HCT116 (cell line): ENCODE measurements at regions not wholly inside any gene's neighbourhood (a gene's known extent, or its start where the extent isn't known, plus 50 kb on each side); places are given as distances from the start of the nearest gene placed in this dataset.

ENCODE experiments used
- ATAC-seq: fragments of 200-7000 bp; cut with Tn5 transposase; 2 replicates; pipeline ENCODE4 v1.9.1; 2020; ENCODE audit warnings: mild to moderate bottlenecking, moderate library complexity
- BruUV-seq: library from RNA; stranded (reverse); fragments of 400-500 nt; replicated peaks from 2 replicates; lab custom pipeline; 2021; lab: Mats Ljungman, UMichigan
- CTCF ChIA-PET: fragments of 300-600 bp; sonication (Branson Sonifier 250); formaldehyde crosslinking; loops from one replicate; lab custom pipeline; 2021; ENCODE audit warnings: antibody characterized with exemption; lab: Charles Lee
- POLR2A ChIA-PET: fragments of 300-600, 350-600 bp; sonication (Branson Sonifier 250); formaldehyde crosslinking; loops from one replicate; lab custom pipeline; 2021; ENCODE audit warnings: antibody characterized with exemption; lab: Charles Lee
- RAD21 ChIA-PET, 2 experiments: fragments of 300-600 bp; sonication (Branson Sonifier 250); formaldehyde crosslinking; loops; one replicate each; lab custom pipeline; 2023; ENCODE audit warnings: low total read pairs in 2 of 2; ENCODE audit not compliant: uncharacterized antibody in 2 of 2, unreplicated experiment in 2 of 2, low non-redundant PET in 1 of 2; lab: Charles Lee
- DNase-seq: peaks from one replicate; pipeline ENCODE4 v3.0.0-alpha.2; 2010; ENCODE audit warnings: low read depth, low spot score
- H2AFZ ChIP-seq: fragments of 200-600 bp; shearing (Covaris generic), sonication (generic); 2 replicates; pipeline ENCODE4 v1.6.1; 2017; ENCODE audit warnings: low read depth, mixed run types, mixed read lengths, antibody characterized with exemption, low read length; ENCODE audit not compliant: poor library complexity, severe bottlenecking
- H3K27ac ChIP-seq: 2 replicates; pipeline ENCODE4 v1.5.1; 2012; ENCODE audit warnings: low read depth, low read length
- H3K27me3 ChIP-seq: fragments of 200-600 bp; sonication (generic); 2 replicates; pipeline ENCODE4 v1.6.1; 2016; ENCODE audit warnings: mixed run types, low read length, mixed read lengths; ENCODE audit not compliant: insufficient read depth
- H3K36me3 ChIP-seq, 2 experiments: fragments of 200-500 bp in 1 of 2; fragments of 200-600 bp in 1 of 2; sonication (Bioruptor generic) in 1 of 2; sonication (generic) in 1 of 2; 2 replicates each; pipeline versions ENCODE4 v1.5.1 to v1.6.1; 2014 to 2016; ENCODE audit warnings: low read length in 2 of 2, inconsistent platforms in 1 of 2, mixed read lengths in 1 of 2, mixed run types in 1 of 2; ENCODE audit not compliant: insufficient read depth in 2 of 2, control insufficient read depth in 1 of 2
- H3K4me1 ChIP-seq, 2 experiments: fragments of 200-600 bp in 1 of 2; sonication (generic) in 1 of 2; 2 replicates each; pipeline versions ENCODE4 v1.5.1 to v1.6.1; 2012 to 2017; ENCODE audit warnings: low read length in 2 of 2, inconsistent platforms in 1 of 2, mild to moderate bottlenecking in 1 of 2, mixed read lengths in 1 of 2, mixed run types in 1 of 2, moderate library complexity in 1 of 2; ENCODE audit not compliant: insufficient read depth in 2 of 2, control insufficient read depth in 1 of 2
- H3K4me2 ChIP-seq: fragments of 200-600 bp; sonication (generic); 2 replicates; pipeline ENCODE4 v1.6.1; 2017; ENCODE audit warnings: mixed run types, low read length, mixed read lengths
- H3K4me3 ChIP-seq, 2 experiments: fragments of 200-600 bp in 1 of 2; sonication (generic) in 1 of 2; replicated peaks in 1 of 2; 2 replicates each; pipeline ENCODE4 v1.5.1; 2011 to 2016; ENCODE audit warnings: low read length in 2 of 2, control low read depth in 1 of 2, low read depth in 1 of 2, mild to moderate bottlenecking in 1 of 2, mixed read lengths in 1 of 2, mixed run types in 1 of 2
- H3K79me2 ChIP-seq: fragments of 200-600 bp; sonication (generic); 2 replicates; pipeline ENCODE4 v1.6.1; 2017; ENCODE audit warnings: mild to moderate bottlenecking, mixed run types, low read length, moderate library complexity, mixed read lengths; ENCODE audit not compliant: insufficient read depth
- H3K9ac ChIP-seq: fragments of 200-600 bp; sonication (generic); 2 replicates; pipeline ENCODE4 v1.6.1; 2016; ENCODE audit warnings: low read length, mixed read lengths
- H3K9me2 ChIP-seq: fragments of 200-600 bp; sonication (generic), shearing (Covaris generic); 2 replicates; pipeline ENCODE4 v1.6.1; 2017; ENCODE audit warnings: mixed run types, mild to moderate bottlenecking, moderate library complexity; ENCODE audit not compliant: insufficient read depth
- H3K9me3 ChIP-seq, 2 experiments: fragments of 200-500 bp in 1 of 2; fragments of 200-600 bp in 1 of 2; sonication (Bioruptor generic) in 1 of 2; sonication (generic) in 1 of 2; 2 replicates each; pipeline ENCODE4 v1.6.1; 2014 to 2017; ENCODE audit warnings: low read length in 2 of 2, mixed read lengths in 2 of 2, inconsistent platforms in 1 of 2, low read depth in 1 of 2, mild to moderate bottlenecking in 1 of 2, mixed run types in 1 of 2, moderate library complexity in 1 of 2; ENCODE audit not compliant: control insufficient read depth in 1 of 2, insufficient read depth in 1 of 2
- H4K20me1 ChIP-seq: fragments of 200-600 bp; sonication (generic), shearing (Covaris generic); 2 replicates; pipeline ENCODE4 v1.6.1; 2017; ENCODE audit warnings: mixed run types, mild to moderate bottlenecking, moderate library complexity; ENCODE audit not compliant: insufficient read depth
- CBX3 ChIP-seq: IDR thresholded peaks from 2 replicates; pipeline ENCODE4 v1.6.1; 2012; ENCODE audit warnings: low read depth
- CTCF ChIP-seq, 3 experiments: fragments of 200-600 bp in 1 of 3; sonication (generic) in 1 of 3; IDR thresholded peaks in 2 of 3; conservative IDR thresholded peaks in 1 of 3; 2 replicates each; pipeline ENCODE4 v1.5.1; 2012 to 2017; ENCODE audit warnings: low read depth in 2 of 3, low read length in 2 of 3, antibody characterized with exemption in 1 of 3, borderline replicate concordance in 1 of 3, control low read depth in 1 of 3, mild to moderate bottlenecking in 1 of 3, mixed read lengths in 1 of 3, mixed run types in 1 of 3, moderate library complexity in 1 of 3; ENCODE audit not compliant: insufficient read depth in 1 of 3
- EGR1 ChIP-seq: IDR thresholded peaks from 2 replicates; pipeline ENCODE4 v1.6.1; 2012; ENCODE audit warnings: low read depth
- EZH2 ChIP-seq: fragments of 200-600 bp; sonication (generic); IDR thresholded peaks from 2 replicates; pipeline ENCODE4 v1.6.1; 2017; ENCODE audit warnings: antibody characterized with exemption, mixed run types
- JUND ChIP-seq: IDR thresholded peaks from 2 replicates; pipeline ENCODE4 v1.6.1; 2012
- MAX ChIP-seq: IDR thresholded peaks from 2 replicates; pipeline ENCODE4 v1.6.1; 2012
- REST ChIP-seq: IDR thresholded peaks from 2 replicates; pipeline ENCODE4 v1.6.1; 2012; ENCODE audit warnings: low read depth
- SIN3A ChIP-seq: IDR thresholded peaks from 2 replicates; pipeline ENCODE4 v1.6.1; 2012; ENCODE audit warnings: low read depth
- SP1 ChIP-seq: IDR thresholded peaks from 2 replicates; pipeline ENCODE4 v1.6.1; 2012; ENCODE audit warnings: low read depth
- SRF ChIP-seq: IDR thresholded peaks from 2 replicates; pipeline ENCODE4 v1.6.1; 2012; ENCODE audit warnings: low read depth
- TCF7L2 ChIP-seq: IDR thresholded peaks from 2 replicates; pipeline ENCODE4 v1.7.0; 2011; ENCODE audit warnings: borderline replicate concordance, inconsistent platforms; ENCODE audit not compliant: insufficient read depth, insufficient read length; ENCODE audit errors: extremely low read depth
- ZBTB33 ChIP-seq: IDR thresholded peaks from 2 replicates; pipeline ENCODE4 v1.6.1; 2011; ENCODE audit warnings: mild to moderate bottlenecking, low read length, moderate library complexity; ENCODE audit not compliant: insufficient replicate concordance; ENCODE audit errors: extremely low read depth
- ZFX ChIP-seq: fragments of 450-650 bp; IDR thresholded peaks from 2 replicates; pipeline ENCODE4 v1.6.1; 2017
- ZNF274 ChIP-seq: fragments of 200-500 bp; sonication (Bioruptor generic); IDR thresholded peaks from 2 replicates; pipeline ENCODE4 v1.6.1; 2014; ENCODE audit warnings: mild to moderate bottlenecking, low read depth, low read length, inconsistent platforms
- intact Hi-C: fragments of 100-400 bp; cut with micrococcal nuclease; formaldehyde crosslinking; loops from 2 replicates; pipeline ENCODE4 v1.10.0; 2022

- no peak overlapping the region for H3K4me2 ChIP-seq
- no TSS peak for BruUV-seq
- intact Hi-C loops = no loop called here
- H3K27me3 ChIP-seq = no peaks in the 10 kb centered on the region
- no peaks in the 10 kb centered on the region for H3K79me2 ChIP-seq
- H3K27ac ChIP-seq = no peak overlapping the region
- DNase-seq = no peak
- no peak for ATAC-seq
- POLR2A ChIA-PET = no interaction called here
- RAD21 ChIA-PET = no interaction called here
- H3K4me1 ChIP-seq = no peaks in the 10 kb centered on the region
- no peaks in the 10 kb centered on the region for H3K9me3 ChIP-seq
- no peaks in the 10 kb centered on the region for H3K9me2 ChIP-seq
- CTCF ChIA-PET = no interaction called here
- H2AFZ ChIP-seq = no peak overlapping the region
- no peaks in the 10 kb centered on the region for H3K36me3 ChIP-seq
- no peaks in the 10 kb centered on the region for H4K20me1 ChIP-seq
- H3K9ac ChIP-seq = no peak overlapping the region
- H3K4me3 ChIP-seq = no peak overlapping the region
- TF ChIP-seq JUND (no peak), EZH2 (no peak), ZNF274 (no peak), ZBTB33 (no peak), TCF7L2 (no peak), ZFX (no peak), REST (no peak), SIN3A (no peak), EGR1 (no peak), CTCF (IDR thresholded peaks at IDR 0.05 in 2 of 3, conservative IDR thresholded peaks at IDR 0.05 in 1 of 3; ENCODE audit: borderline replicate concordance in 1 of 3, insufficient read depth in 1 of 3, low read depth in 2 of 3, low read length in 2 of 3) (no peak), MAX (no peak), CBX3 (no peak), SRF (no peak), SP1 (no peak)
Measured at GRCh38 chr13:30091035-30091434, 216.3 kb downstream of the KATNAL1 start.
